ENCODE measurements at regions not wholly inside any gene's neighbourhood (a gene's known extent, or its start where the extent isn't known, plus 50 kb on each side); places are given as distances from the start of the nearest gene placed in this dataset.

DNA sequence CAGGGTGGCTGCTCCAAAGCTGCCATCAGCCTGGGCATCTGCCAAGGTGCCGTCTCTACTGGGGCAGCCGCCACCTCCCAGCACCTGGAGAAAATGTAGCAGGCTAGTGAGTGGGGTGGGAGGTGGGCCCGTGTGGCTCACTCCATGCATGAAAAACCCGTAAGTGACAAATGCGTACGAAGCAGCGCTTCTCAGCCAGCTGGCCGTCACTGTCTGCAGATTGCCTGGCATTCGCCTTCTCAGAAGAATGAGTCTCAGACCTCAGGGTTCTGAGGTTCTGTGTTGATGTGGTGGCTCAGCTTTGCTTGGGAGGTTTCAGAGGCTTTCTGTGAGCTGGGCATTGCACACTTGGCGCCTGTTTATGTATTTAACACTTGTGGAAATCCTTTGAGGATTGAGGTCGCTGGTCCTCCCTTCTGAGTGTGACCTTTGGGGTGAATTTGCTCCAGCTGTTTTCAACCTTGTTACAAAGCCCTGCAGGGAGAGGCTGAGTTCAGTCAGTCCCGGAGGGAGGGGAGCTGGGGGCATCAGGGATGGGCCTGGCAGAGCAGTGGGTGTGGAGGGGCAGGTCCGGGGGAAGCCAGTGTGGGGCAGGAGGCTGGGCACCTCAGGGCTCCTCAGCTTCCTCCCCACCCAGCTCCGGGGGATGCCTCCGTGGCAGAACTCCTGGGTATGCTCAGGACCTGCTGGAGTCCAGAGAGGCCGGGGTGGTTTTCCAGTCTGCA is 977.0 kb downstream of the TBC1D22A start:
- Histone ChIP-seq H3K27me3 (ENCODE audit: control insufficient read depth, insufficient read depth, low read length) (no peaks in the 10 kb centered on the region), H3K4me3 (ENCODE audit: low read depth, low read length) (no peak overlapping the region), H3K36me3 (ENCODE audit: control insufficient read depth, insufficient read depth, low read length) (no peaks in the 10 kb centered on the region)
- FAIRE-seq (no peak), DNase-seq (ENCODE audit: low read depth) (no peak)
- TF ChIP-seq, protein P1, sequence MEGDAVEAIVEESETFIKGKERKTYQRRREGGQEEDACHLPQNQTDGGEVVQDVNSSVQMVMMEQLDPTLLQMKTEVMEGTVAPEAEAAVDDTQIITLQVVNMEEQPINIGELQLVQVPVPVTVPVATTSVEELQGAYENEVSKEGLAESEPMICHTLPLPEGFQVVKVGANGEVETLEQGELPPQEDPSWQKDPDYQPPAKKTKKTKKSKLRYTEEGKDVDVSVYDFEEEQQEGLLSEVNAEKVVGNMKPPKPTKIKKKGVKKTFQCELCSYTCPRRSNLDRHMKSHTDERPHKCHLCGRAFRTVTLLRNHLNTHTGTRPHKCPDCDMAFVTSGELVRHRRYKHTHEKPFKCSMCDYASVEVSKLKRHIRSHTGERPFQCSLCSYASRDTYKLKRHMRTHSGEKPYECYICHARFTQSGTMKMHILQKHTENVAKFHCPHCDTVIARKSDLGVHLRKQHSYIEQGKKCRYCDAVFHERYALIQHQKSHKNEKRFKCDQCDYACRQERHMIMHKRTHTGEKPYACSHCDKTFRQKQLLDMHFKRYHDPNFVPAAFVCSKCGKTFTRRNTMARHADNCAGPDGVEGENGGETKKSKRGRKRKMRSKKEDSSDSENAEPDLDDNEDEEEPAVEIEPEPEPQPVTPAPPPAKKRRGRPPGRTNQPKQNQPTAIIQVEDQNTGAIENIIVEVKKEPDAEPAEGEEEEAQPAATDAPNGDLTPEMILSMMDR (IDR thresholded peaks at IDR 0.05; ENCODE audit: insufficient read depth, low read length, severe bottlenecking): no peak

- Histone ChIP-seq H3K4me3 (ENCODE audit: low read depth, low read length) (no peak overlapping the region), H3K36me3 (ENCODE audit: control insufficient read depth, insufficient read depth, low read length) (no peaks in the 10 kb centered on the region), H3K27me3 (ENCODE audit: control insufficient read depth, insufficient read depth, low read length) (no peaks in the 10 kb centered on the region)
- FAIRE-seq (no peak), DNase-seq (ENCODE audit: low read depth) (no peak)
- TF ChIP-seq, protein P1 (IDR thresholded peaks at IDR 0.05; ENCODE audit: insufficient read depth, low read length, severe bottlenecking): no peak
Observed at GRCh38 chr22:47738472-47739013, 976.1 kb downstream of the TBC1D22A start.

- Histone ChIP-seq H3K36me3 (ENCODE audit: control insufficient read depth, insufficient read depth, low read length) (no peaks in the 10 kb centered on the region), H3K4me3 (ENCODE audit: low read depth, low read length) (no peak overlapping the region), H3K27me3 (ENCODE audit: control insufficient read depth, insufficient read depth, low read length) (no peaks in the 10 kb centered on the region)
- TF ChIP-seq, protein P1 (IDR thresholded peaks at IDR 0.05; ENCODE audit: insufficient read depth, low read length, severe bottlenecking): no peak
- FAIRE-seq: no peak
- no peak for DNase-seq (ENCODE audit: low read depth)
Observed at GRCh38 chr22:47736186-47737034, 974.0 kb downstream of the TBC1D22A start.

DNA sequence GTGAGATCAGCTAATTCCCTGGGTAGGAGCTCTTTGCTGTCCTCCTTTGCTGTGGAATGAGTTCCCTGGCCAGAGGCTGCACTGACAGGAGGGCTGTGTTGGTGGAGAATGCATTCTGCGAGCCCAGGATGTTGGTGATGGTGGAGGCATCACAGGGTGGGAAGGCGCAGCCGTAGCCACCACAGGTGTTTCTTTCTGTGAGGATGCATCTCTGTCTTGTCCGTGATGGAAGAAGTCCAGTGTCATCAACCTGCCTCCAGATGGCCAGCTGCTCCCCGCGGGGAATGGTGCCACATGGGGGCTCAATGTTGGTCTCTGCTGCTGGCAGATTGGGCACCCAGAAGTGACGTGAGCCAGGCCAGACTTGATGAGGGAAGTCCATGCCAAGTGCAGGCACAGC is 972.1 kb downstream of the TBC1D22A start:
- no peak for FAIRE-seq

DNA sequence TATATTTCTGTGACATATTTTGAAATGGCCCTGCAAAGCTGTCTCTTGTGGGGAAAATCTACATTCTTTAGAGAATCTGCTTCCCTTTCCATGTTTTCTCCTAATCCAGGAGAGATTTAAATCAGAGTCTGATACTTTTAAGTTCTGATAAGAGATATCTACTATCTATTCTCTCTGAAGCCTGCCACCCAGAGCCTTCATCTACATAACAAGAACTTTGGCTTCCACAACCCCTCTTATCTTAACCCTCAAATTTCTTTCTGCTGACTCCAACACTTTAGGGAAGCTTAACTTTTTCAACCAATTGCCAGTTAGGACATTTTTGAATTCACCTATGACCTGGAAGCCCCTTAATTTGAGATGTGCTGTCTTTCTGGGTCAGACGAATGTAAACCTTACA is 965.2 kb downstream of the TBC1D22A start:
- H3K27me3 ChIP-seq (ENCODE audit: control insufficient read depth, insufficient read depth, low read length): no peaks in the 10 kb centered on the region
- DNase-seq (ENCODE audit: low read depth) (no peak), FAIRE-seq (no peak)

More for the DNA sequence above, 972.1 kb downstream of the TBC1D22A start:
- no peaks in the 10 kb centered on the region for H3K27me3 ChIP-seq (ENCODE audit: control insufficient read depth, insufficient read depth, low read length)
- DNase-seq (ENCODE audit: low read depth): no peak
- H3K36me3 ChIP-seq (ENCODE audit: control insufficient read depth, insufficient read depth, low read length): no peaks in the 10 kb centered on the region
- TF ChIP-seq, protein P1 (IDR thresholded peaks at IDR 0.05; ENCODE audit: insufficient read depth, low read length, severe bottlenecking): no peak
- H3K4me3 ChIP-seq (ENCODE audit: low read depth, low read length): no peak overlapping the region

More for the DNA sequence above, 965.2 kb downstream of the TBC1D22A start:
- TF ChIP-seq, protein P1 (IDR thresholded peaks at IDR 0.05; ENCODE audit: insufficient read depth, low read length, severe bottlenecking): no peak
- Histone ChIP-seq H3K36me3 (ENCODE audit: control insufficient read depth, insufficient read depth, low read length) (no peaks in the 10 kb centered on the region), H3K4me3 (ENCODE audit: low read depth, low read length) (no peak overlapping the region)

Measured in bronchial epithelial cell (primary cell).